ENCODE measurements at regions not wholly inside any gene's neighbourhood (a gene's known extent, or its start where the extent isn't known, plus 50 kb on each side); places are given as distances from the start of the nearest gene placed in this dataset.

DNA sequence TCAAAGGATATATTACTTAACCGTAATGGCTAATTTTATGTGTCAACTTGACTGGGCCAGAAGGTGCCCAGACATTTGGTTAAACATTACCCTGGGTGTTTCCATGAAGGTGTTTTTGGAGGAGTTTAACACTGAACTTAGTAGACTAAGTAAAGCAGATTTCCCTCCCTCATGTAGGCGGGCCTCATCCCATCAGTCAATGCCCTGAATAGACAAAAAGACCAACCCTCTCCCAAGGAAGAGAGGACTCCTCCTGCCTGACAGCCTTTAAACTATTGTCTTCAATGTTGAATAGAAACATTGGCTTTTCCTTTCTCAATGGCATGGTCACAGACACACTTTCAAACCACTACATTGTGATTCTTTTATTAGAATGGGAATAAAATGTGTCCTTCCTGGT lies 121.9 kb downstream of the SETD4 start:
- no peak for DNase-seq (ENCODE audit: low read depth in 2 of 2)

DNA sequence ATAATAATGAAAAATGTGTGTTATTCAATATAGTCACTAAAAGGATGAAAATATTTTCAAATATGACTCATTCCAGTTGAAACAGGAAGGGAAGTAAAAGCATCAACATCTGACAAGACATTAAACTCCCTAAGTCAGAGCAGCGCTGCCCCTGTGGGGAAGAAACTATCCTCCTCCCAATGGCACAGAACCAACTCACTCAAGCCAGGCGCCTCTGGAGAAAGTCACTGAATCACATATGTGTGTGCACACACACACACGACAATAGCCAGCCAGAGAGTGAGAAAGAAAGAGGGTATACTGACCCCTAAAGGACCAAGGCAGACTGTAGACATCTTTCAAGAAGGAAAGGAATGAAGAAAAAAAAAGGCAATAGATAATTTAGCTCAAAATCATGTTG lies 126.9 kb downstream of the SETD4 start:
- DNase-seq (ENCODE audit: low read depth in 2 of 2): no peak

DNA sequence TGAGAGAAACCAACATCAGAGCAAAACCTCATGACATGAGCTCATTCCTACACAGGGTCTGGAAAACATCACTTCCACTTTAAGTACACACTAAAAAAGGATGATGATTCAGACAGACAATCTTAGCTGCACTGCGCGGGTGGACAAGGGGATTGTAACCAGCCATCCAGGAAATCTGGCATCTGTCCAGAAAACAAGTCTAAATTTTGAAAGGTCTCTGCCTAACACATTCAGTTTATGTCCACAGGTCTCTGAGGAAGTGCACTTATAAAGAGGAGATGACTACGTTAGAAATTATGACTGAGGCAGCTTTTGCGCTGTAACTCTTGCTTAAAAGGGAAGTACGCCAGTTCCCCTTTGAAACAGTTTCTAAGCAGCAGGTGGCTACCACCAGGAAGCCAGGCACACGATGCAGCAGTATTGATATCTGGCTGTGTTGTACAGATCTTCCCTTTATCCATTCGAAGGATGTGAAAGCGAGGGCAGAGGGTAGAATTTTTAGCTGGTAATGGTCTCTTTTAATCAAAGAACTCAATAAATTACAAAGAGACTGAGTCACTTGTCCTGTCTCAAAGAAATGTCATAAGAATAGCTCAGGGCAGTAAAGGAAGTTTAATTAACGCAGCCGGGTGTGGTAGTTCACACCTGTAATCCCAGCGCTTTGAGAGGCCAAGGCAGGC lies 128.0 kb downstream of the SETD4 start:
- no peak for DNase-seq (ENCODE audit: low read depth in 2 of 2)

DNA sequence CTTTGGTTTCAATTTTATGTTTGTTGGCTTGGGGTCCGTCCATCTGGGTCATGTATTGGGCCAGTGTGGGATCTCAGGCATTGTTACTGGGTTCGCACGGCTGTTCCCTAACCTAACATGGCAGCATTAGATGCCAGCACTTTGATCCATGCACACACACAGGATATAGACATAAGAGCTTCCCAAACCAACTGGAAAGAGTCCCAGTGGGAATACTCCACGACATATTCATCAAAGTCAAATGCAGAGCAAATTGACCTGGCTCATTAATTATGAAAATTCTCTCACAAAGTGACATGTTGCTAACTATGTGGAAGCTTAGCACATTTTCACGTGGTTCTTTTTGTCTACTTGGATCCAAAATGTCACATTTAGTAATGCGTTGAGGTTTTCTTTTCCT lies 130.4 kb downstream of the SETD4 start:
- DNase-seq (ENCODE audit: low read depth in 2 of 2): no peak

DNA sequence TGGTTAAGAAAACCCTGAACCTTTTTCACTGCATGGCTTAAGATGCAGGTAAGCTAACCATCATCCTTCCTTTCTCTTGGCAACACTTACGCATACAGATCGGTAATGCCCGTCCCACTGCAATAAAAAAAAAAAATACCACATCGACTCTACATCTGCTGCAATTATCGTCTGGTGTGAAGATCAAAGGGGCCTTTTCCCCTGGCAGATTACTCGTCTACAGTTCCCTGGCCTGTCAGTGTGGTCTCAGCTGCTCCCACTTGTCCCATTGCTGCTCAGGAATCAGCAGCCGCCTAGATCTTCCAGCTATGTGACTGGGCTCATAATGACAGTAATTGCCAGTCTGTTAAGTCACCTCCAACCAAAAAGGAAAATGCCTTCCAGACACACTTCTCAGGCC lies 133.1 kb downstream of the SETD4 start:
- no peak for DNase-seq (ENCODE audit: low read depth in 2 of 2)

DNA sequence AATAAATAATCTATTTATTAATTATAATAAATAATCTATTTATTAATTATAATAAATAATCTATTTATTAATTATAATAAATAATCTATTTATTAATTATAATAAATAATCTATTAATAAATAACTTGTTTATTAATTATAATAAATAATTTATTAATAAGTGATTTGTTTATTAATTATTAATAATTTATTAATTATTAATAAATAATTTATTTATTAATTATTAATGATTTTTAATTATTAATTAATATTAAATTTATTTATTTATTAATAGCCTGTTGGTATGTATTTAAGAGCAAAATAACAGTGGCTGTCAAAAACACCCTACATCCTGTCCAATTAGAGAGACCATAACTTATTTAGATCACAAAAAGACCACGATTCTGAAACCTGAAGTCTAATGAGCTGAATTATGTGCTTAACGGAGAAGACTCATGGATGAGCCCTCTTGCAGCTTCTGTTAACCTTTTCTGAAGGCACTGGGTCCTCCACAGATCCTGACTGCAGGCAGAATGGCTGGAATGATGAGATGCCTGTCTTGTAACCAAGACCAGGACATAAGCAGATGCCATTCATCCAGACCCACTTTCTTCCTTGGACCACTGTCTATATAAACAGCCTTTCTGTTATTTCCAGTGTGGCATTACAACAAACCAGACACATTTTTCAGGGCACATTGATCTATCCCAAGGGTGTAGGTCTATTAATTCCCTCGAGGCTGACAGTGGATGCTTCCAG lies 134.2 kb downstream of the SETD4 start:
- DNase-seq (ENCODE audit: low read depth in 2 of 2): no peak

DNA sequence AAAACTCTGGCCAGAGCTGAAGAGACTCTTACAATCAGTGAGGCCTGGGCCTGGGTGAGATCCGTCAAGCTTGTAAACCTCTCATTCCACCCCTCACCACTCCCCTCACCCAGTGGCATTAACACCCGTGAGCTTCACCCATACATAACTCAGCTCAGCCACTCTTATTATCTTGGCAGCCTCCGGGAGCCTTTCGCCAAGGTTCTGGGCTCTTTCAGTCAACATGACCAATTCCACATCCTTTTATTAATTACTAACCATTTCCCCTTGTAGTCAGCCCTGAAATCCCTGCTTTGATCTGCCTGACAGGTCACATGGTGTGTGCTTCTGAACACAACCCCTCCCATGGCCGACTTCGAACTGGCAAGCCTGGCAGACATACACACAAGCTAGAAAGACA lies 134.8 kb downstream of the SETD4 start:
- DNase-seq (ENCODE audit: low read depth in 2 of 2): no peak

DNA sequence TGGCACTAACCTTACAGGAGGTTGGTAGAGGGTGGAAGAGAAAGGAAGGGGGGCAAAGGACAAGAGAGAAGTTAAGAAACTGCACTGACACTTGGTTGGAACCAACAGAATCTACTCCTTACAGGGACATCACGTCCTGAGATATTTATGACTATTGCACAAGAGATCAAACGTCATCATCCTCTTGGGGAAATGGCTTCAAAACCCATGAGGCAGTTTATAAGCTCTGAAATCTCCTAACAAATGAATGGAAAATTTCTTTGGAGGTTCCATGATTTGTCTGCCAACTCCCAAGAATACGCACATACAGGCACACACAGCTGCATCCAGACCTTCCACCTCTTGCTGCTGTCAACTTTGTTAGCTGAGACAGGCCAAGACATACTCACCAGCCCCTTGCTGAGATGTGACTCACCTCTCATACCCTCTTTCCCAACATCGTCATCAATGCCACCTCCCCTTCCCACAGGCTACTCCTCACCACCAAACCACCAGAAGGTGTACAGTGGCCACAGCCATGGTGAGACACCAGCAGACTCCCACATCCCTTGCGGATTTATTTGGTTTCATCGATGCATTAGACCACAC lies 135.5 kb downstream of the SETD4 start:
- no peak for DNase-seq (ENCODE audit: low read depth in 2 of 2)

DNA sequence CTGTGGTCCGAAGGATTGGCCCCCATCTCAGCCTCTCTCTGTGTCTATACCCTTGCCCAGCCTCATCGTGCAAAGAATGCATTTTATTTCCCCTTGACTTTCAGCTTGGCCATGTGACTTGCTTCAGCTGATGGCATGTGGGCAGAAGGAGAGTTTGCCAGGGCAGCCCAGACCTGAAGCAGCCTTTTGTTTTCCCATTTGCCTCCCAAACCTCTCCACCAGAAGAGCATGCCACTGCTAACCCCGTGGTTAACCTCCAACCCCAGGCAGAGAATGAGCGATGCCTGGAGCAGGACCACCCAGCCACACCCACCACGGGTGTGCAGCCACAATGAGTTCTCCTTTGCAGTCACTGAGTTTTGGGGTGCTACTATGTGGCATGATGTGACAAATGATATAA lies 136.4 kb downstream of the SETD4 start:
- DNase-seq (ENCODE audit: low read depth in 2 of 2): no peak

DNA sequence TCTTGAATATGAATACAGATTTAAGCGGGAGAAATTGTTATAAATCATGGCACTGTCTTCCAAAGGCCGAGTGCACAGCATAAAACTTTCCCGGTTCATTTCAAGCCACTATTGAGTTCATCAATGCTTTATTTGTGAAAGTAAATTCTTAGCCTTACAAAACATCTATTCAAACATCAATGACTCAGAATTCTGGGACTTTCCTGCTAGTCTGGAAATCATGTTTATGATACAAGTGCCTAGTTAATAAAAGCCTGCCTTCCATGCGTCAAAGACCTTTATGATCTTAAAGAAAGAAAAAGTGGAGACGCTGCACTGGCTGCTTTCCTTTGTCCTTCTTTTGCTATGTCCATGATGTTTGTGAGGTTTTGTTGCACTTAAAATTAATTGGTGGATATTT lies 137.7 kb downstream of the SETD4 start:
- no peak for DNase-seq (ENCODE audit: low read depth in 2 of 2)

DNA sequence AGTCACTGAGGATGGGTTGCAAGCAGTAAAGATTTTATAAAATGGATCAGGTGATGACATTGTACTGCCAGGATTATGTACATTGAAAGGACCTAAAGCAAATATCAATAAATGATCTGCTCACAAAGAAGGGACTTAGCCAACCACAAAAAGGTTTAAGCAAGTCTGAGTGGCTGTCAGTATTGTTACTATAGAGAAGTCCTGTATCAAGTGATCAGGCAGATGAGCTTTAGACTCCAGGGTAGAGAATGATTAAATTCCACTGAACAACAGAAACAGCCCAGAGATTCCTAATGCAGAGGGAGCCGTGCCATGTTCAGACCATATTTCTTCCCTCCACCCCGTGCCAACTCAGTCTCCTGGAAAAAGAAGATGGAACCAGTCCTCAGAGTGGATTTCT lies 138.9 kb downstream of the SETD4 start:
- no peak for DNase-seq (ENCODE audit: low read depth in 2 of 2)

DNA sequence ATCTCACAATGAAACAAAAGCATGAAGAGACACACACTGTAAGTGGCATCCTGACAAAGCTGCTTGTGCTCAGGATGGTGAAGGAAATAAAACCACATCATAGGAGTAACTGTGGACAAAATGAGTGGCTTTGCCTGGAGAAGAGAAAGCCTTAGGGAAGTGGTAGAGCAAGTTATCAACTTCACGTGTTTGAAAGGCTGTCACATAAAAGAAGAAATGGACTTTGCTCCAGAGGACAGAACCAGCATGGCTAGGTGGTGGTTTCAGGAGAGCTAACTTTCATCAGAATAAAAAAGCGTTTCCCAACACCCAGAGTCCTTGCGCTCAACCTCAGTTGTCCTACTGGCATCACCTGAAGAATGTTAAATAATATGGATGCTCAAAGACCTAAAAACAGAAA lies 139.9 kb downstream of the SETD4 start:
- DNase-seq (ENCODE audit: low read depth in 2 of 2): no peak

DNA sequence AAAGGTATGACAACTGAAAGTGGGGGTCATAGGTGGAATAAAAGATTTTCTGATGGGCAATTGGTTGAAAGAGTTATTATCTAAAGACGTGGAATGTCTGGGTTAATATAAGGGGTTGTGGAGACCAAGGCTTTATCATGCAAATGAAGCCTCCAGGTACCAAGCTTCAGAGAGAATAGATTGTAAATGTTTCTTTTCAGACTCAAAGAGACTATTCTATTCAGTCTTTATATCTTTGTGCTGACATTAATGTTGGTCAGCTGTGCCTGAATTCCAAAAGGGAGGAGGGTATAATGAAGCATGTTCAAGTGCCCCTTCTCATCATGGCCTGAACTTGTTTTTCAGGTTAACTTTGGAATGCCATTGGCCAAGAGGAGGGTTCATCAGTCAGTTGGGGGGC lies 145.3 kb downstream of the SETD4 start:
- no peak for DNase-seq (ENCODE audit: low read depth in 2 of 2)

DNA sequence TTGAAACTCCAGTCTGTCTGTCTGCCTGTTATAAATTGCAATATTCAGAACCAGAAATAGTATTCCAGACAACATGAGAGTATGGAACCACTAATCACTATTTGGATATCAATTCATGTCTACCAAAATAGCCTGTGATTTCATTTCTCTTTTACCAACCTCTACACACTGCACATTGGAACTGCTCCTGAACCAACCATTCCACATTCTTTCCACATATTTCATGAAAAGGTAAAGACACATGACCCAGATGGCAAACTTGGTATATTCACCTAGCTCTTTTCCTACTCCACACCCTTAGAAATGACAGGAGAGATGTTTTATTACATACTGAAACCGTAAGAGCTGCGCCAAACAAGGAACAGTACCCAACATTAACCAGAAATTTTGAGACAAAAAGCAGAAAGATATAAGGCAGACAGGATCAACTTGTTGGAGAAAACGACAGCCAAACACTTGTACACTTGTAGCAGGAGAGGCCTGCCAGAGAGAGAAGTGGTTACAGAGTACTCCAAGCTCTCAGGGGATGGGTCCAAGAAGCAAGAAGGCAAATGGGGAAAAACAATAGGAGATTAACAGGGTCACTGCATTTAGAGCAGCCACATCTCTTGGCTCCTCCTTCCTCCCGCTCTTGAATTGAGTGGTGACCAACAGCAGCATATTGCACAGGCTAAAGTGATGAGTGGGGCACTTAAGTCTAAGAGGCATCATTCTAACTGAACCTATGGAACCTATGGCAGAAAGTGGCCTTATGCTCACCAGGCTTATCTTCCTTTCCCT lies 148.7 kb downstream of the SETD4 start:
- DNase-seq (ENCODE audit: low read depth in 2 of 2): no peak

DNA sequence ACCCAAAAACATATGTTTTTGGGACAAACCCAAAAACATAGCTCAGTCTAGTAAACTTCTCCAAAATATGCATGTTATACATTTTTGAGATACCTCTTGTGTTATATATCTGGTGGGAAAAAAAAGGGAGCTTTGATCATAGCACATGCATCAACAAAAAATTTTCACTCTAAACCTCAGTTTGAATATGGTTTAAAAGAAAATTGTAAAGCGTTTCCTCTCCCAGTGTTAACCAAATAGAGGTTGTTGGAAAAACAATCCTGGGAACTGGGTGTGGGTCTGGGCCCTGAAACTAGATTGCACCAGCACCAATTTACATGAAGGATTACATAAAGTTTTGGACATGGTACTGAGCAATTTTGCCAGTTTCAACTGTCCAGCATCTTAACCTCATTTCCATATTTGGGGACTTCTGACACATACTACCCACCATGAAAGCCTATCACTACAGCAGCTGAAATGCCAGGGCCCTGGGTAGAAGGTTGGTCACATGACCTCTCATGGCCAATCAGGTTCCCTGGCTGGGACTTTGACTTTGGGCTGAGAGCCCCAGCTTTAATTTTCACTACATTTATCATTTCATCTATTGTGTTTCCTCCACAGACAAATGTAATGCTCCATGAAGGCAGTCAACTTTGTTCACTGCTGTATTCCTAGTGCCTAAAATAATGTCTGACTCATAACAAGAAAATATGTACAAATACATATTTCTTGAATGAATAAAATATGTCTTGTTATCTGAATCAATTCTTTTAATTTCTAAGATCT lies 150.7 kb downstream of the SETD4 start:
- no peak for DNase-seq (ENCODE audit: low read depth in 2 of 2)

DNA sequence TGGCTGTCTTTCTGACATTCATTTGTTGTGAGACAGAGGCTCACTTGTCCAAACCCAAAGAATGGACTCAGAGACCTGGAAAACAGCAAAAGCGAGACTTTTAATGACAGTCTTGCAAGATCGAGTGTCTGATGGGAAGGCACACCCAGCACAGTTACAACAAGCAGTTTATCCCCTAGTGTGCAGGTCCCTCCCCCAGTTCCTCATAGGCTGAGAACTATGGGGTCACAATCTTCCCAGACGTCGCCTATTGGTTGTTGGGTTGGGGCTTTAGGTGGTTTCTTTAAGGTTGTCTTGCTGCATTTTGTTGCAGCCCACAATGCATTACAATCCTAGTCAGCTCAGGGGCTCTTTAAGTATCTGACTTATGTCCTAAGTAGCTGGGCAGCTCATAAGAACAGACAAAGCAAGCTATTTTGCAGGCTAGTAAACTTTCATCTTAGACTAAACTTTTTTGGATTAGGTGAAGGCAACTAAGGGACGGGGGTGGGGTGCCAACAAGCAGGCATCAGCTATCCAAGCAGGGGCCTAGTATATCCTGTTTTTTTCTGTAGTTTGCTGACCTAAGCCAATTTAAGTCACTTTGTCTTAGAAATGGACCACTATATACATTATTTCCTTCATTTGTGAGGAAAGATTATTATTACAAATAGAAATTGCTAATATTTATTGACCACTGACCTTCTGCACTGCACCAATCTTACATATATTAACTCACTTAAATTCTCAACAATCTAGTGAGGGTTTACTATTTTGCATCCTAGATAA lies 151.8 kb downstream of the SETD4 start:
- no peak for DNase-seq (ENCODE audit: low read depth in 2 of 2)

DNA sequence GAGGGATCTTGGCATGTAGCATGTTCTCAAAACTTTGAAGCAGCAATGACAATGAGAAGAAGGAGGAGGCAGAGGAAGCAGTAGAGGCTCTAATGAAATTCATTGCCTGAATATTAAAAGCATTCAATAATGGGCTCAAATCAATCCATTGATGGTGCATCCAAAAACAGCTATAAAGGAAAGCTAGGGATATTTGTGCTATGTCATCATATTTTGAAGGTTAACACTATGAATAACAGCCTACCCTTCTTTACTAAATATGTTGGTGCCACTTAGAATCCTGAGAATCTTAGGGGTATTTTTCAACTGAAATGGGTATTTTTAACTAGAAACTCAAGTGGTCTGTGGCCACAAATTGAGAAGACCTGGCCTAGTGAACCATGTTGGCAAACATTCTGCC lies 153.7 kb downstream of the SETD4 start:
- no peak for DNase-seq (ENCODE audit: low read depth in 2 of 2)

DNA sequence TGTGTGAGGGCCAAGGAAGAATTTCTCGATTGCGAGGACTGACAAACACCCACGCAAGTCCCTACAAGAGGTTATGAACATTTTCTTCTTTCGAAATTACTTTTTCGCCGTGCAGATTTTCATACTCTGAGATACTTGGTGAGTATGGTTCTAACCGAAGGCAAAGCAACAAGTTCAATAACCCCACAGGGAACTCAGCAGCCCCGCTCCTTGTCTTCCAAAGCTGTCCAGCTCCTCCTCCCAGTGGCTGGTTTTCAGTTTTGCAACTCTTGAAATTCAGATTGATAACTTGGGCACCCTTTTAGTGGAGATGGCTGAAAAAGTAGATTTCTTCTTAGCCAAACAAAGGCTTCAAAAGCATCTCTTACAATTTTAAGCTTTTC lies 154.4 kb downstream of the SETD4 start:
- no peak for DNase-seq (ENCODE audit: low read depth in 2 of 2)

DNA sequence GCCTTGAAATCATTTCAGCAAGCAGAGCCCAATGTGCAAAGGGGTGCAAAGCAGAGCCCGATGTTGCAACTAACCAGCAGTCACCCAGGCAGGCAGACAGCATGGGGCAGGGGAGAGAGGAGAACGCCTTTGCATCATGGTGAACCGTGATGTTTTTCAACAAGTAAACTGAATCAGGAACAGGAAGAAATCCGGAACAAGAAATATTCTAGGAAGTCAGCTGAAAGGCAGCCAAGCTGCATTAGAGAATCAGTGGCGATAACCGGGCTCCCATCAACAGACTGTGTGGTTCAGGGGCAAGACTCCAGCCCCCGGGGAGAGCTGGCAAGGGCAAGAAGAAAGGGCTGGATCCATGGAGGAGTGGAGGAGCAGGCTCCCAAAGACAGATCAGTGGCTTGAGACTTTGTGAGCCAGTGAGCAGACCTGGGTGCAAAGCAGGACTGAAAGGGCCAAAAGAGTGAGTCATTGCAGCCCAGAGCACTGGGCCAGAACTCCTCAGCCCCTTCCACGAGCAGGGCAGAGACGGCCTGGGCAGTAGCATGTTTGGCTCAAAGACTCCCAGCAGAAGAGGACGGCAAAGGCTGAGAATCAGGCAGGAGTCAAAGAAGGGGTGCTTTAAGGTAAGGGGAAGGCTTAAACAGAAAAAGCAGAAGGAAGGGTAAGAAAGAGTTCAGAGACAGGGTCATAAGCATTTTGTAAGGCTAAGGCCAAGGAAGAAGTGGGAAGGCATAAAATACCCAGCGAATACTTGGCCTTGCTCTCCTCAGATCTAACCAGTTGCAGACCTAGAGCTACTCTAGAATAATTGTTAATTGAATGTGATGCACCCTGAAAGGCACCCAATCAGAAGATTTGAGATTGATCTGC lies 155.0 kb downstream of the SETD4 start:
- DNase-seq (ENCODE audit: low read depth in 2 of 2): no peak

DNA sequence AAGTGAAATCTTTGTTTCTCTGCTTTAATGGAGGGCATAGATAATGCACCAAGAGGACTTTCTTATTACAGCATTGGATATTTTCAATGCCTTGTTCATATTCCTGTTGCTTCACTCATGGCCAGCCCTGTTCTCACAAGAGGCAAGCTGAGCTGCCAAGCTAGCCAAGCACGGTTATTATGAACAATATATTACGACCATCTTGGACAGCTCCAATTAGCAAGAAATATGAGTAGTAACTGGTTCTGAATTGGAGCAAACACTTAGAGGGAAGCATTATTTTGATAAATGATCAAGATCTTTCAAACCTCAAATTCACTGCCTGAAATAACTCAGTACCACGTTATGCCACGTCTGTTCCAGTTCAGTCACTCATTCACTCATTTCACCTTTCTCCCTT lies 159.8 kb downstream of the SETD4 start:
- no peak for DNase-seq (ENCODE audit: low read depth in 2 of 2)
